Stimulated activated CD4-positive, alpha-beta T cell treated with anti-CD3 and anti-CD28 coated beads, Interleukin-12 subunit alpha, Interleukin-12 subunit beta, amount 100 ng/mL, for 4 hours (primary cell): ENCODE measurements at regions not wholly inside any gene's neighbourhood (a gene's known extent, or its start where the extent isn't known, plus 50 kb on each side); places are given as distances from the start of the nearest gene placed in this dataset.
"Not testable (repeated sequence)": the region's sequence is repeated elsewhere in the genome, so short reads cannot be mapped to it uniquely, and the experiment has no call there.

Source experiments
- DNase-seq: peaks from one replicate; pipeline ENCODE4 v3.0.0-alpha.2; 2020

- DNase-seq, result no peak
Measured at GRCh38 chr13:33634546-33634982, 183.4 kb upstream of the RFC3 start.

- DNase-seq, result no peak
Measured at GRCh38 chr13:33636243-33636642, 181.7 kb upstream of the RFC3 start.

- no peak for DNase-seq
Measured at GRCh38 chr13:33636955-33637670, 180.8 kb upstream of the RFC3 start.

GRCh38 chr13:33637978-33638743 lies 179.8 kb upstream of the RFC3 start:
- DNase-seq, result no peak

- DNase-seq, result no peak
Measured at GRCh38 chr13:33639158-33639557, 178.8 kb upstream of the RFC3 start.

GRCh38 chr13:33639626-33640080 lies 178.3 kb upstream of the RFC3 start:
- peak; percentile 18 for DNase-seq

- DNase-seq, result no peak
Measured at GRCh38 chr13:33640832-33641231, 177.1 kb upstream of the RFC3 start.

GRCh38 chr13:33642374-33643065 lies 175.4 kb upstream of the RFC3 start:
- DNase-seq, result no peak

GRCh38 chr13:33644581-33645543 lies 173.1 kb upstream of the RFC3 start:
- DNase-seq, result no peak

GRCh38 chr13:33645591-33646554 lies 172.1 kb upstream of the RFC3 start:
- DNase-seq, result no peak

- no peak for DNase-seq
Measured at GRCh38 chr13:33649212-33649878, 168.6 kb upstream of the RFC3 start.

- no peak for DNase-seq
Measured at GRCh38 chr13:33651766-33652165, 166.2 kb upstream of the RFC3 start.

- no peak for DNase-seq
Measured at GRCh38 chr13:33657274-33657673, 160.7 kb upstream of the RFC3 start.

GRCh38 chr13:33659466-33659865 lies 158.5 kb upstream of the RFC3 start:
- no peak for DNase-seq

- no peak for DNase-seq
Measured at GRCh38 chr13:33659894-33660293, 158.1 kb upstream of the RFC3 start.

GRCh38 chr13:33662392-33662791 lies 155.6 kb upstream of the RFC3 start:
- no peak for DNase-seq

- DNase-seq, result no peak
Measured at GRCh38 chr13:33665626-33666175, 152.2 kb upstream of the RFC3 start.

GRCh38 chr13:33671560-33671959 lies 146.4 kb upstream of the RFC3 start:
- no peak for DNase-seq

GRCh38 chr13:33672022-33672421 lies 145.9 kb upstream of the RFC3 start:
- DNase-seq, result not testable (repeated sequence)
